Suprapubic skin (tissue), 4 donors: ENCODE measurements at regions not wholly inside any gene's neighbourhood (a gene's known extent, or its start where the extent isn't known, plus 50 kb on each side); places are given as distances from the start of the nearest gene placed in this dataset.

Experiments used
- CTCF ChIP-seq, 2 donors: fragments of 200-600 bp in 1 of 2; fragments of 450-650 bp in 1 of 2; sonication (generic) in 1 of 2; IDR thresholded peaks; one replicate each; pipeline ENCODE4 v1.5.1; 2016 to 2019; ENCODE audit warnings: antibody characterized with exemption in 2 of 2, mild to moderate bottlenecking in 1 of 2, moderate library complexity in 1 of 2
- POLR2A ChIP-seq, 2 donors: fragments of 450-650 bp; IDR thresholded peaks; one replicate each; pipeline ENCODE4 v1.6.1; 2017; ENCODE audit warnings: antibody characterized with exemption in 2 of 2, mild to moderate bottlenecking in 2 of 2, moderate library complexity in 2 of 2
- POLR2AphosphoS5 ChIP-seq, 3 donors: sonication (generic); formaldehyde crosslinking; IDR thresholded peaks; one replicate each; pipeline ENCODE4 v1.6.1; 2017; ENCODE audit warnings: antibody characterized with exemption in 3 of 3

- TF ChIP-seq CTCF (IDR thresholded peaks at IDR 0.05) (no peak), POLR2AphosphoS5 (IDR thresholded peaks at IDR 0.05) (no peak), POLR2A (IDR thresholded peaks at IDR 0.05) (no peak)
Observed at GRCh38 chr10:25753776-25754175, 180.3 kb upstream of the MYO3A start.
